GM12878 (cell line): ENCODE measurements at regions not wholly inside any gene's neighbourhood (a gene's known extent, or its start where the extent isn't known, plus 50 kb on each side); places are given as distances from the start of the nearest gene placed in this dataset.

ENCODE experiments used
- CBX3 ChIP-seq: fragments of 200-600 bp; sonication (generic); IDR thresholded peaks from 2 replicates; pipeline ENCODE4 v1.6.1; 2016; ENCODE audit warnings: low read depth, borderline replicate concordance
- CBX5 ChIP-seq: sonication (generic); IDR thresholded peaks from 2 replicates; pipeline ENCODE4 v1.6.1; 2016; ENCODE audit warnings: low read depth, moderate library complexity, mild to moderate bottlenecking, inconsistent platforms
- CEBPB ChIP-seq, 2 experiments: fragments of 150-350 bp in 1 of 2; IDR thresholded peaks; 2 replicates each; pipeline ENCODE4 v1.6.1; 2012 to 2014; ENCODE audit warnings: low read depth in 2 of 2, low read length in 2 of 2, borderline replicate concordance in 1 of 2, inconsistent platforms in 1 of 2
- KDM1A ChIP-seq: fragments of 200-600 bp; sonication (generic); IDR thresholded peaks from 2 replicates; pipeline ENCODE4 v1.6.1; 2016; ENCODE audit warnings: borderline replicate concordance
- MYC ChIP-seq: IDR thresholded peaks from 2 replicates; pipeline ENCODE4 v1.6.1; 2011; ENCODE audit warnings: mild to moderate bottlenecking, low read length, moderate library complexity, inconsistent platforms; ENCODE audit not compliant: insufficient read depth, insufficient replicate concordance, insufficient read length, severe bottlenecking
- POLR2A ChIP-seq: IDR thresholded peaks from 2 replicates; pipeline ENCODE4 v1.6.1; 2011; ENCODE audit warnings: low read depth, mild to moderate bottlenecking, low read length
- POLR2AphosphoS5 ChIP-seq: IDR thresholded peaks from 2 replicates; pipeline ENCODE4 v1.6.1; 2011; ENCODE audit warnings: mild to moderate bottlenecking, low read length, inconsistent platforms
- RBBP5 ChIP-seq: fragments of 200-600 bp; sonication (generic); conservative IDR thresholded peaks from 2 replicates; pipeline ENCODE4 v1.6.1; 2016
- RCOR1 ChIP-seq: conservative IDR thresholded peaks from 2 replicates; pipeline ENCODE4 v1.6.1; 2012; ENCODE audit warnings: low read depth, low read length, improper control_type of control experiment
- SIN3A ChIP-seq: IDR thresholded peaks from 2 replicates; pipeline ENCODE4 v1.6.1; 2012; ENCODE audit warnings: low read depth, low read length, improper control_type of control experiment
- TF ChIP-seq, protein P1 (sequence below): IDR thresholded peaks from 2 replicates; pipeline ENCODE4 v1.6.1; 2012; ENCODE audit warnings: low read depth, low read length, improper control_type of control experiment
- TF ChIP-seq, protein P2 (sequence below): IDR thresholded peaks from 2 replicates; pipeline ENCODE4 v1.6.1; 2012; ENCODE audit warnings: low read length, inconsistent platforms
- TF ChIP-seq, protein P3 (sequence below), 3 experiments: IDR thresholded peaks in 2 of 3; conservative IDR thresholded peaks in 1 of 3; 2 replicates each; pipeline ENCODE4 v1.5.1; 2011; ENCODE audit warnings: low read depth in 3 of 3, low read length in 3 of 3, mild to moderate bottlenecking in 3 of 3, control low read depth in 2 of 3, moderate library complexity in 2 of 3, inconsistent platforms in 1 of 3, mixed read lengths in 1 of 3; ENCODE audit not compliant: control insufficient read depth in 2 of 3, insufficient read depth in 1 of 3; ENCODE audit errors: extremely low read depth in 1 of 3

DNA sequence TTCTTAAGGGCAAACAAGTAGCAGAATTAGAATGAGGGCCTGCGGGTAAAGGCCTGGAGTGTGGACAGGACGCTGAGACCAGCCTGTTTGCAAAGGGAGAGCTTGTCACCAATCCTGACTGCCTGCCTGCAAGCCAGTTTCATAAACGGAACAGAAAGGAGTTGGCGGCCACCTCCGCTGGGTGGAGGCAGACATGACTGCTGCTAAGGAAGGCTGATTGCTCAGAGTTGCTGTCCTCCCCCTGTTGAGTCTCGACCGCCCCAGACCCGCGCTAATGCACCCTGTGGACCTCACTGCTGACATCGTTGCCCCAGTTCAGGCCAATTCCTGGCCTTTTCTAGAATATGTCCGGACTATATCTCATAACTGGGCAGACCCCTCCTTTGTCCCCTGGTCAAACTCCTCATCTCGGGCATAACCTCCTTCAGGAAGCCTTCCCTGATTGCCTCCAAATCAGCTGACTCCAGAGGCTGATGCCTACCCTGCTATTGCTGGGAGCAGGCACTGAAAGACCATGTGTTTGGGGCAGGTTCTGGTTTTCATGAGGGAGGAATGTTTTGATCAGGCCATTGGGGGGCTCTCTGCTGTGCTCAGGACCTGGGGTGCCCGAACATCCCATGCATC is 153.0 kb upstream of the CIBAR2 start:
- no peak for TF ChIP-seq POLR2AphosphoS5
- no peak for TF ChIP-seq KDM1A
- TF ChIP-seq CEBPB (IDR thresholded peaks at IDR 0.05; ENCODE audit: borderline replicate concordance in 1 of 2, low read depth in 2 of 2, low read length in 2 of 2), result no peak
- TF ChIP-seq, protein P1, sequence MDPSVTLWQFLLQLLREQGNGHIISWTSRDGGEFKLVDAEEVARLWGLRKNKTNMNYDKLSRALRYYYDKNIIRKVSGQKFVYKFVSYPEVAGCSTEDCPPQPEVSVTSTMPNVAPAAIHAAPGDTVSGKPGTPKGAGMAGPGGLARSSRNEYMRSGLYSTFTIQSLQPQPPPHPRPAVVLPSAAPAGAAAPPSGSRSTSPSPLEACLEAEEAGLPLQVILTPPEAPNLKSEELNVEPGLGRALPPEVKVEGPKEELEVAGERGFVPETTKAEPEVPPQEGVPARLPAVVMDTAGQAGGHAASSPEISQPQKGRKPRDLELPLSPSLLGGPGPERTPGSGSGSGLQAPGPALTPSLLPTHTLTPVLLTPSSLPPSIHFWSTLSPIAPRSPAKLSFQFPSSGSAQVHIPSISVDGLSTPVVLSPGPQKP, result no peak
- no peak for TF ChIP-seq RCOR1
- TF ChIP-seq, protein P2, sequence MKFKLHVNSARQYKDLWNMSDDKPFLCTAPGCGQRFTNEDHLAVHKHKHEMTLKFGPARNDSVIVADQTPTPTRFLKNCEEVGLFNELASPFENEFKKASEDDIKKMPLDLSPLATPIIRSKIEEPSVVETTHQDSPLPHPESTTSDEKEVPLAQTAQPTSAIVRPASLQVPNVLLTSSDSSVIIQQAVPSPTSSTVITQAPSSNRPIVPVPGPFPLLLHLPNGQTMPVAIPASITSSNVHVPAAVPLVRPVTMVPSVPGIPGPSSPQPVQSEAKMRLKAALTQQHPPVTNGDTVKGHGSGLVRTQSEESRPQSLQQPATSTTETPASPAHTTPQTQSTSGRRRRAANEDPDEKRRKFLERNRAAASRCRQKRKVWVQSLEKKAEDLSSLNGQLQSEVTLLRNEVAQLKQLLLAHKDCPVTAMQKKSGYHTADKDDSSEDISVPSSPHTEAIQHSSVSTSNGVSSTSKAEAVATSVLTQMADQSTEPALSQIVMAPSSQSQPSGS, result no peak
- no peak for TF ChIP-seq MYC
- no peak for TF ChIP-seq CBX3
- TF ChIP-seq POLR2A, result no peak
- TF ChIP-seq RBBP5, result no peak
- TF ChIP-seq SIN3A, result no peak
- TF ChIP-seq, protein P3, sequence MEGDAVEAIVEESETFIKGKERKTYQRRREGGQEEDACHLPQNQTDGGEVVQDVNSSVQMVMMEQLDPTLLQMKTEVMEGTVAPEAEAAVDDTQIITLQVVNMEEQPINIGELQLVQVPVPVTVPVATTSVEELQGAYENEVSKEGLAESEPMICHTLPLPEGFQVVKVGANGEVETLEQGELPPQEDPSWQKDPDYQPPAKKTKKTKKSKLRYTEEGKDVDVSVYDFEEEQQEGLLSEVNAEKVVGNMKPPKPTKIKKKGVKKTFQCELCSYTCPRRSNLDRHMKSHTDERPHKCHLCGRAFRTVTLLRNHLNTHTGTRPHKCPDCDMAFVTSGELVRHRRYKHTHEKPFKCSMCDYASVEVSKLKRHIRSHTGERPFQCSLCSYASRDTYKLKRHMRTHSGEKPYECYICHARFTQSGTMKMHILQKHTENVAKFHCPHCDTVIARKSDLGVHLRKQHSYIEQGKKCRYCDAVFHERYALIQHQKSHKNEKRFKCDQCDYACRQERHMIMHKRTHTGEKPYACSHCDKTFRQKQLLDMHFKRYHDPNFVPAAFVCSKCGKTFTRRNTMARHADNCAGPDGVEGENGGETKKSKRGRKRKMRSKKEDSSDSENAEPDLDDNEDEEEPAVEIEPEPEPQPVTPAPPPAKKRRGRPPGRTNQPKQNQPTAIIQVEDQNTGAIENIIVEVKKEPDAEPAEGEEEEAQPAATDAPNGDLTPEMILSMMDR (IDR thresholded peaks at IDR 0.05 in 2 of 3, conservative IDR thresholded peaks at IDR 0.05 in 1 of 3; ENCODE audit: control insufficient read depth in 2 of 3, extremely low read depth in 1 of 3, insufficient read depth in 1 of 3, low read depth in 3 of 3, low read length in 3 of 3), result no peak
- no peak for TF ChIP-seq CBX5
